ENCODE measurements at regions not wholly inside any gene's neighbourhood (a gene's known extent, or its start where the extent isn't known, plus 50 kb on each side); places are given as distances from the start of the nearest gene placed in this dataset.

DNA sequence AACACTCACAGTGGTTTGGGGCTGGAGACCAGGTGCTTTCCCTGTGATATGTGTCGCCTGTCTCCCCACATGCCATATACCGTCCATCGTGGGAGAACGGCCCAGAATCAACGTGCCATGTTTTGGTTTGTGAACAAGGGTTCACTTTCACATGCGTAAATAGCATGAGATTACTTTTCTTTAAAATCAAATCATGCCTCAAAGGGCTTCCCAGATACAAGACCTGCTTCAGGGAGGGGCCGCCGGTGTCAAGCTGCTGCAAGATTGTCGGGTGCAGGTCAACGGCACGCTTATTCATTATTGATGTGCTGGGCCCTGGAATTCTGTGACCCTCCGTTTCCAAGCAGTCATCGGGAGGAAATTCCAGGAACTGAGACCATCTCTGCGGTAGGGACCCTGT lies 145.2 kb upstream of the RTL1 start:
- no peak for DNase-seq

DNA sequence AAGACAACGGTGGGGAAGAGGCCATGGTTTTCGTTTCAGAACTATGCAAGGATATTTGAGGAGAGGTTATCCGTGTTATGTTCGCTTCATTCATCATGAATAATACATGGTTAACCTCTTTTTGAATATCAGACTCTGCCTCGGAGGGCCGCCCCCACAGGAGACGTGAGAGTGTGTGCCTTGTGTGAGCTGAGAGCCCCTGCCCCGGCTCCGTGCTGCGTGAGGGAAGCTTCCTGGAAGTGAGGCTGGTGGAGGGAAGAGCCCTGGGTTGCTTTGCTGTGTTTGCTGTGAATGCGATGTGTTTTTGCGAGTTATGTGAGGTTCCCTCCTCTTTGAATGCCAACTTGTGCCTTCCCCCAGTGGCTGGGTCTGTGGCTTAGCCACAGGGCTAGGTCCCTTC lies 146.0 kb upstream of the RTL1 start:
- DNase-seq = no peak

DNA sequence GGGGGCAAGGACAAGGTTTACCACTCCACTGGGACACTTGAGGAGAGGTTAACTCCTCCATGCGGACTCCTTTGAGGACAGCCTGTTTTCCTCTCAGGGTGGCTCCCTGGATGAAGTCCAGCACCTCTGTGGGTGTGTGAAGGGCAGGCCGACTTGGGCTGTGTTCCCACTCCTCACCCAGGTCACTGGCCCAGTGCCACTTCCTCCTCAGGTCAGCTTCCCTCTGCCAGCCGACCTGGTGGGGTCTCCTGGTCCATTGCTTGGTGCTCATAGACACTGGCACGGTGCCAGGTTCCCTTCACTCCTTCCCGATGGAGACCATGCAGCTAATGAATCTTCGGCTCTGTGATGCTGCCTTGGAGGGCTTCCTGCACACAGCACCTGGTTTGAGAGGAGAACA lies 146.4 kb upstream of the RTL1 start:
- DNase-seq = no peak

DNA sequence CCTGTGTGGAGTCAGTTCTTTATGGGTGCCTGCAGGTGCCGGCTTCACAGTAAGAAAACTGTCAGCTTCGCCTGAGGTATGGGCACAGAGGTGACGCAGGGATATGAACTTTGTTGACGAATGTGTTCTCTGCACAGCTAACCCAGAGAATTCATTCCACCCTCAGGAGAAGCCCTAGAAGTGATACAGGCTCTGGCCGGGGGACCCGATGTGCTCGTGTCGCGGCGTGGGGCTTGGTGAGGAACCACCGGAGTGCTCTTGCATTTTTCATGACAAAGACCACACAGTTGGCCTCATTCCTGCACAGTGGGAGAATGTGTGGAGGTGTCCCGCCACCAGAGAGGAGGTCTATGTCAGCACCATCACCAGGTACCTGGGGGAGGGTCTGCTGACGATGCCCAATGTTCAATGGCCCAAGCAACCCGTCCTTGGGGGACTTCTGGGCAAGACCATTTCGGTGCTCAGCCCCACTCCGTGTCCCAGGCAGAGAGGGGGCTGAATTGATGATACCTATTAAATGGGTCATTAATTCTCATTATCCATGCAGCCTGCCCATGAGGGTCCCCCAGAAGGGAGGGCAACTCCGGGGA lies 147.5 kb upstream of the RTL1 start:
- no peak for DNase-seq

DNA sequence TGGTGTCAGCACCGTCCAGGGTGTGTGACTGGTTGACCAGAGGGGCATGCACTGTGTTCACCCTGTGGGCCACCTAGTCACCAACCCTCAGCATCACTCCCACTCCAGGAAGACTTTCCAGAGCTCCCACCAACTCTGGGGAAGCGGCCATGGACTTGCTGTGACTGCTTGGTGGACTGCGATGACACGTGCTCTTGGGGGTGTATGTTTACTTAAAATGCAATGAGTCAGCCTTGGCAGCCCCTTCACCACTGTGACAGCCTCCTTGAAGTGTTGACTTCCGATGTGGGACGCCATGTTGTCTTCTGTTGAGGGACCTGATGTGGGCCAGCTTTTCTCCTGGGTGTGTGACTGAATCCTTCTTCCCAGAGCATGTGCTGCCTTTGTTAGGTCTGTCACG lies 151.1 kb upstream of the RTL1 start:
- no peak for DNase-seq

GRCh38 chr14:101055106-101055662 lies 151.7 kb upstream of the RTL1 start:
- DNase-seq = no peak

GRCh38 chr14:101055776-101056374 lies 152.4 kb upstream of the RTL1 start:
- no peak for DNase-seq

DNA sequence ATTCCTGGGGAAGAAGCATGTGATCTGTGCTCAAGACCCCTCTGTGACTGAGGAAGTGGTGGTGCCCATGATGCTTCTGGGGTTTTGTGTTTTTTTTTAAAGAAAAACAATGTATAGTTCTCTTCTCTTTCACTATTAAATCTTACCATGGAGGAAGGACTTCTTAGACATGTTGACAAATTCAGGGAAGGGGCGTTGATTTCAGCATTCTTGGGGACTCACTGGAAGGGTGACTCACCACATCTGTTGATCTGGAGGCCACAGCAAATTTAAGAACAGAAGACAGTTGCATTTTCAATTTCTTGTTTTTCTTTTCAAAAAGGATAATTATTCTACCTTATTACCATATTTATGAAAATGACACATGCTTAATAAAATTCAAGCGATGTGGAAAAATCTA lies 152.9 kb upstream of the RTL1 start:
- DNase-seq = no peak

- no peak for DNase-seq
These were observed 153.9 kb upstream of the RTL1 start for GRCh38 chr14:101057394-101057793.

DNA sequence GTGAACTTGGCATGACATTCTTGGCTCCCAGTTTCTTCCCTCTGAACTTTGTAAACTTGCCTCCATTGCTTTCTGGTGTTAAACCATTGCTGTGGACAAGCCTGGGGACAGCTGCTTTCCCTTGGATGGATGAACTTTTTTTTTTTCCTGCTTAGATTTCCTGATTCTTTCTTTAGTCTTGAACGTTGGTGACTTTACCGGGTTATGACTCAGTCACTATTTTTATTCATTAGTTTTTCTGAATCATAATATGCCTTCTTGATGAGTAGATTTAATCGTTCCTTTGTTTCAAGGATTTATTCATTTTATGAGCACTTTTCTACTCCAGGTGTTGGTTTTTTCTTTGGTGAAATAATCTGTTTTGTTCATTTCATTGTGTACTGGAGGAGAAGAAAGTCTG lies 155.0 kb upstream of the RTL1 start:
- no peak for DNase-seq

DNA sequence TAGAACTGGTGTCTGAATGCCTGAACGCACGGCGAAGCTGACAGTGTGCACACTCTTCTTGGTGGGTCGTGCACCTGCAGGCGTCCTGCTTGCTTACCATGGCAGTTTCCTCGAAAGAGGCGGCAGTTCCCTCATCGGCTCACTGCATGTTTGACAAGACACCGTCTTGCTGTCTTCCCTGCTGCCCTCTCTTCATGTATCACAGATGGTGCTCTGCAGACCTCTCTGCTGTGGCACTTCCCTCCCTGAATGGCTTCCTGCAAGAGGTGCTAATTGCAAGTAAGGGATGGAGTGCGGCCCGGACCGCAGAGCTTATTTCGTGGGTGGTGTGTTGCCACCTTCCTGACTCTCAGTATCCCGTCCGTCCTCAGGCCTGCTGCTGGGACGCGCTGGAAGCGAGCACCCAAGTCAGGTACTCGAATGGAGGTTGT lies 156.7 kb upstream of the RTL1 start:
- no peak for DNase-seq

DNA sequence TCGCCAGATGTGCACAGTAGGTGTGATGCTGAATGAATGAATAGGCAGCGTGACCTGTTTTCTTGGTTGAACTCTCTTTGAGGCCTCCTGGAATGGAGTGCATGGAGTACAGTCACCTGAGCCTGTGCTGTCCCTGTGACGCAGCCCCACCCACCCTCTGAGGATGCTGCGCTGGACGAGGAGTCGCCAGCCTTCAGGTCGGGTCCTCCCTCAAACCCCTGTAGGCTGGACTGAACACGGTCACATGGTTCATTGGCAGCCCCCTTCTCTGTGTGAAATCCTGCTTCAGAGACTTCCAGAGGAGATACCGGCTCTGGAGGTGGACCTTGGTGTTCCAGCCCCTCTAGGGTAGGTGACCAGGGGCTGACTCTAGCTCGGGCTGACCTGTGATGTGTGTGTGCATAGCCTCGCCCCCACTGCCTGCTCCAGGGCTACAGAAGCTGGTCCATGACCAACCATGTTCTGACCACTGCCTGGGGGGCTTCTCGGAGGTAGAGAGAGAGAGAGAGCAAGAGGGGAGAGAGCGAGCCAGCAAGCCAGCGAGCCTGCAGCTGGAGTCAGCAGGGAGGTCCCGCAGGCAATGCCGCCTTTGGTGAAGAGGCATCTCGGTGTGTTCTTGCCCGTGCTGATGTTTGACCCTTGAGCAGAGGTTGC lies 158.0 kb upstream of the RTL1 start:
- no peak for DNase-seq

GRCh38 chr14:101062065-101062450 lies 158.5 kb upstream of the RTL1 start:
- DNase-seq = no peak

DNA sequence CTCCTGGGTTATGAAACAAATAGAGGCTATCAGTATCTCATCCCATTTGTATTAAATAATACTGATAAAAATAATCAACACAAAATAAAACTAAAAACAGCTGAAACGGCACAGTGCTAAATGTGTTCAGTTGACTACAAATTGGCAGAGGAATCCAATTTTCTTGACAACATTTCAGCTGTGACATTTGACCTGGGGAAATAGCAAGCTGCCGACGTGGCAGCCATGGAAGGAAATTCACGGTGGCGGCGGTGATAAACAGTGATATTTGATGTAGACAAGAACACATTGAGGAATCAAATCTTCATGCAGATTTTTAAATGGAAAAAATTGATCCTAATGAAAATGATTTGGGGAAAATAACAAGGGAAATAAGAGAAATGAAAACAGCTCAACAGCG lies 159.1 kb upstream of the RTL1 start:
- no peak for DNase-seq

DNA sequence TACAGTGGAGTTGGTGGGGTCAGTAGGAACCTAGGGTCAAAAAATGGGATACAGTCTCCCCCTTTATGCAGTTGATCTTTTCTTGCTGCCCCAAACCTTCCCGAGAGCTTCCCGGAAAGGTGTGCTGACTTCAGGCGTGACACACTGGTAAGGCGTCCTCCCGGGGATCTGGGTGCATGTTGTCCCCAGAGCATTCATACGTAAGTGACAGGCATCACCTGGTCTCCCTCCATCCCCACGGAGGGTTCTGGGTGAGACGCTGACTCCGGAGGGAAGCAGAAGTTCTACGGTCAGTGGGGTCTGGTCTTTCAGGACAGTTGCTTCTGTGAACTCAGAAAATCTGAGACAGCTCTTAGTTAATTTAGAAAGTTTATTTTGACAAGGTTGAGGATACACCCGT lies 159.6 kb upstream of the RTL1 start:
- DNase-seq = no peak

DNA sequence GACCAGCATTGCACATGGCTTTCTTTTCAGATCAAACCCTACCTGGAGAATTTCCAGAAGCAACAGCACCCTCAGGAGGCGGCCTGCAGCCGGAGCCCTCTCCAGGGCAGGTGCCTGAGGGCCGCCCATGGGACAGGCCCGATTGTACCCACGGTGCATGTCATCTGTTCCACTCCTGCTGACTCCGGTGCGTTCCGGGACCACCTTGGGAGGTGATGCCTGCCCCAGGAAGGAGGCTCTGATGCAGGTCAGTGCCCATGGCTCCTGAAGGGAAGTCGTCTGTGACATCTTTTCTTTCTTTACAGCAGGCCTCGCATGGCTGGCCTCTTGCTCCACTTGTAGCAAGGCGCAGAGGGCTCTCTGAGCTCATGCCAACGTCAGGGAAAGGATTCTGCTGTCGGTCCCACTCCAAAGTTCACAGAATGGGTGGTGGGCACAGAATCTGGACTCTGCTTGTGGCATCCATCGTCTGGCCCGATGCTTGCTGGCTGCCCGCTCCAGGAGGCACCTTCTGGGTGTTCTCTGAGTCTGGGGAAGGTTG lies 160.7 kb upstream of the RTL1 start:
- no peak for DNase-seq

- DNase-seq = no peak
These were observed 161.2 kb upstream of the RTL1 start for GRCh38 chr14:101064718-101065117.

DNA sequence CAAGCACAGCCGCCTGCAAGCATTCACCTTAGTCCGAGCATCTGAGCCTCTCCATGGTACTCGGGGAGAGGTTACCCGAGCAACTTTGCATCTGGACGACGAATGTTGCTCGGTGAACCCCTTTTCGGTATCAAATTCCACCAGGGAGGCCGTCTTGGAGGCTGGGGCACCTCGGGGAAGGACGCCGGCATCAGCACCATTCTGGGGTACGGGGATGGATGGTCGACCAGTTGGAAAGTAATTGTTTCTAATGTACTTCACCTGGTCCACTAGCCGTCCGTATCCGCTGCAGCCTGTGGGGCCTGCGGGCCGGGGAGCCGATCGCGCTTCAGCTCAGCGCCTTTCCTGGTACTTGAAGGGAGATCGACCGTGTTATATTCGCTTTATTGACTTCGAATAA lies 161.7 kb upstream of the RTL1 start:
- no peak for DNase-seq

DNA sequence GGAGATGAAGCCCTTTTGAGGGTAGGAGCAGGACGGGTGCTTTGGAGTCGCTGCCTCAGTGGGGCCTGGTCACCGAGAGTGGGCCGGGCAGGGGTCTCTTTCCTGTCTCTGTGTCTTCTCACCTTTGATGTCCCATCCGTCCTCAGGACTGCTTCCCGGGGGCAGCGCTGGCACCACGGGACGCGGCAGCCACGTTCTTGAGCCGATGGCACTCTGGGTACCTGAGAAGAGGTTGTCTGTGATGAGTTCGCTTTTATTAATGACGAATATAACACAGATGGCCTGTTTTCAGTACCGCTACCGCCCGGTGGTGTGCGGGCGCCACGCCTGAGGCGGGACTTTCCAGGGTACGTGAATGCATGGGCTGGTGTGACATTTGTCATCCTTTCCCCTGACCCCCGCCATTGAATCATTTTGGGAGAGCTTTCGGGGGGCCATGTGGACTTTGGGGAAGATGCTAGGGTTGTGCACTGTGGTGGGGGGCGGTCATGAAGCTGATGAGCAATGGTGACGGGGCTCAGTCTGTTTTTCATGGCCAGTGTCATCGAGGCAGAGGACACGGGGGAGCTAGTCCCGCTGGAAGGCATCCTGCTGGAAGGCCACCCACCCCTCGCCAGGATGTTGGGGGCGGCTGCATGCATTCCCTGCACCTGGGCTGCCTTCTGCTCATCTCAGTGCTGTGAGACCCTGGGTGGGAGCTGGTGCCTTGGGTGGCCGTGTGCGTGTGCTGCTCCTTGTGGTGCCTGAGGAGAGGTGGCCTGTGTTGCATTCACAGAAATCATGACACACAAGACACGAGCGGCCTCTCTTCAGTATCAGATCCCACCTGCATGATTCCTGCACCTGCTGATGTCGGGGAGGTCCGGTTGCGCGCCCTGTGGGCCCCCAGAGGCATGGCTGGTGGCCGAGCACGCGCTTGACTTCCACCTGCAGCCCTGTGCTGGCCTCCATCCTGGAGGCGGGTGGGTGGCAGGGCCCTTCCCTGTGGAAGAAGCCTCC lies 162.5 kb upstream of the RTL1 start:
- DNase-seq = no peak

DNA sequence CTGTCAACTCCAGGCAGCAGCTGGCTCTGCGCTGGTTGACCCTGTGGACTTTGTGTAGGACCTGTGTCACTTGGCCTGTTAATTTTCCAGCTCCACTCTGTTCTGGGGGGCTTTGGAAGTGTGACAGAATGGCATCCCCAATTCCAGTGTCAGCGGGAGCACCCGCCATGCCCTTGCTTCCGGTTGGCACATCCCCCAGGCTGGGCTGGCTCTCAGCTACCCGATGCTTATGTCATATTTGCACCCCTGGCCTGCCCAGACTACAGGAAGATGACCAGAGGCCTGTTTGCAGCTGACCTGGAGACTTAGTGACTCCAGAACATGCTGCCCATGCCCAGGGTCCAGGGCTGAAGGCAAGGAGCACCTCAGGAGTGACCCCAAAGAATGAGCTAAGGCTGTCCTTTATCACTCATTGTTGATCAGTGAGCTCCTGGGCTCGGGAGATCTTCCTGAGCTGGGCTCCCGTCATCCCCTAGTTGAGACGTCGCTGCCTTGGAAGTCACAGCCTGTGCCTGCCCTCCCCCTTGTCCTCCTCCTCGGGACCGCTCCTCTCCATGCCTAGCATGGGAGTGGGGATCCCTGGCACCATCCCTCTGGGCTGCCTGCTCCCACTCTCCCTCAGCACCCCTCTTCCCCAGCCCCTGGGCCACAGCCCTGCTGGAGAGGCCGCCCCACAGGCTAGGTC lies 163.4 kb upstream of the RTL1 start:
- no peak for DNase-seq

GRCh38 chr14:101068313-101069227 lies 165.0 kb upstream of the RTL1 start:
- no peak for DNase-seq
